ENCODE measurements at regions not wholly inside any gene's neighbourhood (a gene's known extent, or its start where the extent isn't known, plus 50 kb on each side); places are given as distances from the start of the nearest gene placed in this dataset.

- intact Hi-C loops (cut with DNase I; ENCODE audit: low total_unique reads), result no loop called here
- in situ Hi-C loops (cut with MboI; ENCODE audit: low pct_ligation_motif_present in 1 of 4, low pct_unique_long_range_greater_than_20kb in 1 of 4, low sequenced_read_pairs in 3 of 4), result no loop called here
- no peaks in the 10 kb centered on the region for H3K9me3 ChIP-seq
- H3K4me3 ChIP-seq, result no peak overlapping the region
- no peaks in the 10 kb centered on the region for H3K27me3 ChIP-seq
- H3K36me3 ChIP-seq, result peaks cover 0 to under 1% (median 0%) of the 10 kb centered on the region in 4 donors
- TF ChIP-seq EP300 (IDR thresholded peaks at IDR 0.05; ENCODE audit: low read depth) (no peak), POLR2A (IDR thresholded peaks at IDR 0.05) (no peak), POLR2AphosphoS5 (IDR thresholded peaks at IDR 0.05) (no peak), CTCF (IDR thresholded peaks at IDR 0.05) (no peak)
- no peak for DNase-seq
- no peaks in the 10 kb centered on the region for H3K4me1 ChIP-seq
- no peak overlapping the region for H3K27ac ChIP-seq
These were observed 542.1 kb downstream of the COL11A1 start for GRCh38 chr1:102566182-102566581.

- in situ Hi-C loops (cut with MboI; ENCODE audit: low pct_ligation_motif_present in 1 of 4, low pct_unique_long_range_greater_than_20kb in 1 of 4, low sequenced_read_pairs in 3 of 4), result no loop called here
- Histone ChIP-seq H3K36me3 (no peaks in the 10 kb centered on the region), H3K27ac (no peak overlapping the region), H3K4me3 (no peak overlapping the region), H3K4me1 (no peaks in the 10 kb centered on the region), H3K9me3 (no peaks in the 10 kb centered on the region), H3K27me3 (no peaks in the 10 kb centered on the region)
- intact Hi-C loops (cut with DNase I; ENCODE audit: low total_unique reads), result no loop called here
- DNase-seq, result no peak
- TF ChIP-seq CTCF (IDR thresholded peaks at IDR 0.05), result no peak
- TF ChIP-seq EP300 (IDR thresholded peaks at IDR 0.05; ENCODE audit: low read depth), result no peak
- TF ChIP-seq POLR2AphosphoS5 (IDR thresholded peaks at IDR 0.05), result no peak
- TF ChIP-seq POLR2A (IDR thresholded peaks at IDR 0.05), result no peak
- 80% methylated on average over 1 of the region's 1 CpG; no CpG with 5 or more reads in 1 of the 2 donors for WGBS, 2 donors (ENCODE audit: low coverage in 1 of 2)
These were observed 545.9 kb downstream of the COL11A1 start for GRCh38 chr1:102562380-102562779.

DNA sequence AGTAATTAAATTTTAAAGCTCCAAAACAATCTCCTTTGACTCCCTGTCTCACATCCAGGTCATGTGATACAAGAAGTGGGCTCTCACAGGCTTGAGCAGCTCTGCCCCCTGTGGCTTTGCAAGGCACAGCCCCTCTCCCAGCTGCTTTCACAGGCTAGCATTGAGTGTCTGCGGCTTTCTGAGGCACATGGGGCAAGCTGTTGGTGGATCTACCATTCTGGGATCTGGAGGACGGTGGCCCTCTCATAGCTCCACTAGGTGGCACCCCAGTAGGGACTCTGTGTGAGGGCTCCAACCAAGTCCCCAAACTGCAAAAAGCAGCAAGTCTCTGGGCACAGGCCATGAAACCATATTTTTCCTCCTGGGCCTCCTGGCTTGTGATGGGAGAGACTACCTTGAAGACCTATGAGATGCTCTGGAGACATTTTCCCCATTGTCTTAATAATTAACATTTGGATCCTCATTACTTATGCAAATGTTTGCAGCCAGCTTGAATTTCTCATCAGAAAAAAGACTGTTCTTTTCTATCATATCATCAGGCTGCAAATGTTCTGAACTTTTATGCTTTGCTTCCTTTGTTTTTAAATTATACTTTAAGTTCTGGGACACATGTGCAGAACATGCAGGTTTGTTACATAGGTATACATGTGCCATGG is 554.1 kb upstream of the OLFM3 start:
- TF ChIP-seq POLR2A (IDR thresholded peaks at IDR 0.05) (no peak), POLR2AphosphoS5 (IDR thresholded peaks at IDR 0.05) (no peak), EP300 (IDR thresholded peaks at IDR 0.05; ENCODE audit: low read depth) (no peak), CTCF (IDR thresholded peaks at IDR 0.05) (no peak)
- no peaks in the 10 kb centered on the region for H3K4me1 ChIP-seq
- H3K27ac ChIP-seq, result no peak overlapping the region
- no peak overlapping the region for H3K4me3 ChIP-seq
- WGBS, 2 donors (ENCODE audit: low coverage in 1 of 2), result 67 to 78% methylated on average over 1 to 2 of the region's 2 CpGs
- no peak for DNase-seq
- H3K27me3 ChIP-seq, result no peaks in the 10 kb centered on the region
- peaks cover 0 to 3% of the 10 kb centered on the region in 2 donors for H3K9me3 ChIP-seq
- intact Hi-C loops (cut with DNase I; ENCODE audit: low total_unique reads) (no loop called here), in situ Hi-C loops (cut with MboI; ENCODE audit: low pct_ligation_motif_present in 1 of 4, low pct_unique_long_range_greater_than_20kb in 1 of 4, low sequenced_read_pairs in 3 of 4) (no loop called here)
- no peaks in the 10 kb centered on the region for H3K36me3 ChIP-seq

GRCh38 chr1:102546251-102546650 is 549.5 kb upstream of the OLFM3 start:
- intact Hi-C loops (cut with DNase I; ENCODE audit: low total_unique reads), result no loop called here
- in situ Hi-C loops (cut with MboI; ENCODE audit: low pct_ligation_motif_present in 1 of 4, low pct_unique_long_range_greater_than_20kb in 1 of 4, low sequenced_read_pairs in 3 of 4), result no loop called here
- H3K9me3 ChIP-seq, result no peaks in the 10 kb centered on the region
- TF ChIP-seq POLR2AphosphoS5 (IDR thresholded peaks at IDR 0.05), result no peak
- TF ChIP-seq EP300 (IDR thresholded peaks at IDR 0.05; ENCODE audit: low read depth), result no peak
- TF ChIP-seq POLR2A (IDR thresholded peaks at IDR 0.05), result no peak
- TF ChIP-seq CTCF (IDR thresholded peaks at IDR 0.05), result no peak
- no peaks in the 10 kb centered on the region for H3K36me3 ChIP-seq
- no peak for DNase-seq
- H3K4me3 ChIP-seq, result no peak overlapping the region
- no peaks in the 10 kb centered on the region for H3K4me1 ChIP-seq
- H3K27me3 ChIP-seq, result no peaks in the 10 kb centered on the region
- no peak overlapping the region for H3K27ac ChIP-seq
- 68 to 75% methylated on average over 1 to 2 of the region's 2 CpGs for WGBS, 2 donors (ENCODE audit: low coverage in 1 of 2)
